GM18873 (cell line): ENCODE measurements at regions not wholly inside any gene's neighbourhood (a gene's known extent, or its start where the extent isn't known, plus 50 kb on each side); places are given as distances from the start of the nearest gene placed in this dataset.
"Not testable (repeated sequence)": the region's sequence is repeated elsewhere in the genome, so short reads cannot be mapped to it uniquely, and the experiment has no call there.

Experiments used
- ATAC-seq: cut with Tn5 transposase; IDR thresholded peaks from one replicate; pipeline ENCODE4 v1.9.1; 2021; ENCODE audit warnings: mild to moderate bottlenecking, moderate library complexity, moderate number of reproducible peaks; ENCODE audit not compliant: unreplicated experiment, low FRiP score

DNA sequence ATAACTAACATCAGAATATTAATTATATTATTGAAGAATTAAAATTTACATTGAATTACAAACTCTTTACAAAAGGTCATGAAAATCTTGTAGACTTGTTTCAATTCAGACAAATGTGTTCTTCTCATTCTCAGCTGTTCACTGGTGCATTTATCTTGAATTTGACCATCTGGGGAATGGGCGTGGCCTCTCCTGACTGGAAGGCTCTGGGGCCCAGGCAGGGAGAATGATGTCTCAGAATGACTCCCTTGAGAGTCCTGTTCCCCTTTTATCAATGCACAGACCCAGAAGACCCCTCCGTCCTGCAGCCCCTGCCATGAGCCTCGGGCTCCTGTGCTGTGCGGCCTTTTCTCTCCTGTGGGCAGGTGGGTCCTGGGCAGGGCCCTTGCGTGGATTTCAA is 242.2 kb upstream of the PRSS1 start:
- ATAC-seq = not testable (repeated sequence)

DNA sequence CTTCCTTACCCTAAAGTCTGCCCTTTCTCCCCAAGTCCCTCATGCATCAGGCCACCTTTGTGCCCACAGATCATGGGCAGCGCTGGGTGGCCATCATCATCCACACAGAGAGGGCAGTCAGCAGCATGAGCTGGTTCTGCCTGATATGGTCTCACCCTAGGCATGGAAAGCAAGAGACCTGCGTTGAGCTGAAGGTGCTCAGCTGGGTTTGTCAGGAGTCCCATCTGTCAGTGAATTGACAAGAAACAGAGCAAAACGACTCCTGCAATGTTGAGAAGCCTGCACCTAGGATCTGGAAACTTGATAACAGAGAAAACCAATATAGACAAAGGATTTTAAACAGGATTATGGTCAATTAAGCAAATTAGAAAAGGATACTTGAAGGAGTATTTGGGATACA is 242.7 kb upstream of the PRSS1 start:
- no peak for ATAC-seq

DNA sequence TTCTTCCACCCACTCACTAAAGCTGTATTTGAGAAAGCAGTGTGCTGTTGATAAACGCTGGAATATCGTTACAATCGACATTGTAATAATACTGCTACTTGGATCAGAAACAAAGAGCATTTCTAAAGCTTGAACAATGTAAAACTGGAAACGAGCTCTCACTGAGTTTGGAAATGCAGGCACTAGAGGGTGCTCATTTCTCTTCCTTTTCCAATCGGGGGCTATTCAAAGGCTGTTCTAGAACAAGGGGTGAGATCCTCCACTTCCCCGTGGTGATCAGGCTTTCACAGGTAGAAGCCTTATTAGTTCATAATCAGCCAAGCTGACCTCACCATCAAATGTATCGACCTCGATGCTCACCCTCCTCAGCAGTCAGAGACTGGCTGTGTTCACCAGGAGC is 245.3 kb upstream of the PRSS1 start:
- not testable (repeated sequence) for ATAC-seq

DNA sequence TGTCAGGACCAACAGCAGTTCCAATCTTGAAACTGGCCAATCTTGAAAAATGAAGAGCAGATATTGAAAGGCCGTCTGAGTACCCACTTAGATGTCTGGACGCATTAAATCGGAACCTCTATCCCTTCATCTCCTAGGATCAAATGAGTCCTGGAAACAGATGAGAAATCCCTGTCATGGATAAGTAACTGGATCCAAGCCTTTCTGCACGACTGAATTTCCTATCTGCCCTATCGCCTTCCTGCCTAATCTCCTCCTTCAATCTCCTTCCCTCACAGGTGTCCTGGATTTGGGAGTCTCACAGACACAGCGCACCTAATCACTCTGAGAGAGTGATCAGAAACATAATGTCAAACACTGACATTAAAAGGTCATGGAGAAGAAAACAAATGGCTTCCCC is 245.2 kb upstream of the PRSS58 start:
- no peak for ATAC-seq

DNA sequence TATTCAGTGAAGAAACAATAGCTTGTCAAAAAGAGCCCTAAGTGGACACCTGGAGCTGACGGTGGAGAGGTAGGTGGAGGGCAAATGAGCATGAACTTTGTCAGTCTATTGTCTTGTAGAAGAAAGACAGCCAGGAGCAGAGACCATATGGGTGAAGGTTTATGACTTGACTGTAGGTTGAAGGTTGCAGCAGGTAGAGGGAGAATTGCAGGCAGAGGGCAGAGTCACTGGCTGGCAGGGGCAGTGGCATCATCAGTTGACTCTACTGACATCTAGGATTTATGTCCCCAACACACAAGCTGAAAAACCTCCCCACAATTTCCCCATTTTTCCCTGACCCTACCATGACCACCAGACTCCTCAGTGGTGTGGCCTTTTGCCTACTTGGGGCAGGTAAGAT is 243.6 kb upstream of the PRSS58 start:
- ATAC-seq = no peak

DNA sequence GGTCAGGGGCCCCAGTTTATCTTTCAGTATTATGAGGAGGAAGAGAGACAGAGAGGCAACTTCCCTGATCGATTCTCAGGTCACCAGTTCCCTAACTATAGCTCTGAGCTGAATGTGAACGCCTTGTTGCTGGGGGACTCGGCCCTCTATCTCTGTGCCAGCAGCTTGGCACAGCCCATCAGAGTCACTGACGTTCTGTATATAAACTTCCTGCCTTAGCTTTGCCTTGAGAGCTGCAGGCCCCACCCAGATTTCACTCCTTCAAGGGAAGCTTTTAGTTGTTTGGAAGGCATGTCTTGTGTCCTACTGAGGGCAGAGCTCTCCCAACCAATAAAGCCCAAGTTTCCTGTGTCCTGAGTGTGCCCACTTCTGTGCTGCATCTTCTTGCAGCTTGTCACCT is 242.5 kb upstream of the PRSS58 start:
- ATAC-seq = no peak

DNA sequence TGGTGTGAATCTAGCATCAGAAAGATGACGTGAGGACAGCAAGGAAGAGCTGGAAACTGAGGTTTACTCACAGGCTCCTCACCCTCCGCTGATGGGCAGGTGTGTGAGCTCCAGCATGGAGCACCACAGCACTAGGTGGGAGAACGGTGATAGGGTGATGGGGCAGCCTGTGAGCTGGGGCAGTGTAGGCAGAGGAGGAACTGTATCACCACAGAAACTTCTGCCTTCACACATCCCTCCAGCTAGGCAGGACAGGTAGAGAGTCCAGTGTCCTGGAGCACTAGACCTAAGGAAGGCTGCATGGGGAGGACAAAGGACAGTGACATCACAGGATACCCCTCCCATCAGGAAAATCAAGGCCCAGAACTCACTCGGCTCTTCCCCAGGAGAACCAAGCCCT is 241.8 kb upstream of the PRSS58 start:
- ATAC-seq = no peak

DNA sequence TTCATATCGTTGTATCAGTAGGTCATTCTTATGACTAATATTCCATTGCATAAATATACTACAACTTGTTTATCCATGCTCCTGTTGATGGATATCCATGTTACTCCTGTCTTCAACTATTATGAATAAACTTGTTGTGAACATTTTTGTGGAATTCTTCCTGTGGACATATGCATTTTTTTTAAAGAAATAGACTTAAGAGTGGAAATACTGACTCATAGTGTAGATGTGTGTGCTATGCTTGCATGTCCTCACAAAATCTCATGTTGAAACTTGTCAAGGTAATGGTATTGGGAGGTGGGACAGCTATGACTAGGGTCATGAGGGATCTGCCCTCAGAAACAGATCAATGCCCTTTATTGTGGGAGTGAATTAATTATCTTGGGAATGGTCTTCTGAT is 240.5 kb upstream of the PRSS58 start:
- ATAC-seq = no peak

DNA sequence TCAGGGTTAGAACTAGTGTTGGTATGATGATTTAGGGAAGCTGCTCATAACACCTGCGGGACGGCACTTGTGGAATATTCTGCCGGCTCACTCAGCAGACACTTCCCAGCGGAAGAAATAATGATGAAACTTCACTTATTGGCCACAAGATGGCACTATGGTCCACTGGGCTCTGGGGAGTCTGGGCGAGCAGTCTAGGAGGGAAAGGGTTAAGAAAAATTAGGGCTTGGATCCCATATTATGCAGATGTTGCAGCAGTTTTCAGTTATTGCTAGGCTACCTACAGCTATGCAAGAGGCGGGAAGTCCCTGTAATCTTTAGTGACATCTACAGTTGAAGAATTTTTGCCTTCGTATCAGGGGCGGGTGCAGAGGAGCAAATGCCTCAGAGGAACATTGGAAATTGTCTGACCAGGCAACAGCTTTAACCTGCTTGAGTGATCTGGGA is 238.7 kb upstream of the PRSS58 start:
- no peak for ATAC-seq

DNA sequence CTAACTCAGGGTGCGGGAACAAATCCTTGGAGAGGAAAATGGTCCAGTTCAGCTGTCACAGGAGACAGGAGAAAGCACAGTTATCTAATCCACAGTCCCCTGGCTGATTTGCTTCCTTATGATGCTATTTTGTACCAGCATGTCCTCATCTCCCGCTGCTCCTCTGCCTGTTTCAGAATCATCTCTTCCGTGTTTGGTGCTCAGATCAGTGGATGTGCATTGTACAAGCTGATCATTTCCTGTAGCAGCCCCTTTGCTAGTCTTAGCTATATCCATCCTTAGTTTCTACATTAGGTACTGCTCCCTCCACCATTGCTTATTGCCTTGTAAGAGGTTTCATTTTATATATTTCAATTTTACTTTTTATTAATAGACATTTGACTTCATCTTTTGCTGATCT is 238.0 kb upstream of the PRSS58 start:
- not testable (repeated sequence) for ATAC-seq

DNA sequence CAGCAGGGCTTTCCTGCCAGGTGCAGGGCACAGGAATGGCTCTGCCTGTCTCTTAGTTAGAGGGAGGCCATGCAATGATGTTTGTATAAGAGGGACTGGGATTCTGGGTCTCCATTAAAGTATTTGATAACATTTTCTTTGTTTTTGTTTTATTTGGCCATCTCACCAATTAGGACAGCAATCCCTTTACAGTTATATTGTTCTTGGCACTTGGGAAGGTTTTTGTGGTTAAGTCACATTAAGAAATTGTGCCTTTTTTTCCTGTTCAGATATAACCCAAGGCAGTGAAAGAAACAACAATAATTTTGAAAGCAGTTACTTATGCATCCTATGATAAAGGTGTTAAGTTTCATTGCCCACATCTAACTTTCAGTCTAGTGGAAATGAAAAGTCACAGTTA is 237.4 kb upstream of the PRSS58 start:
- ATAC-seq = not testable (repeated sequence)

DNA sequence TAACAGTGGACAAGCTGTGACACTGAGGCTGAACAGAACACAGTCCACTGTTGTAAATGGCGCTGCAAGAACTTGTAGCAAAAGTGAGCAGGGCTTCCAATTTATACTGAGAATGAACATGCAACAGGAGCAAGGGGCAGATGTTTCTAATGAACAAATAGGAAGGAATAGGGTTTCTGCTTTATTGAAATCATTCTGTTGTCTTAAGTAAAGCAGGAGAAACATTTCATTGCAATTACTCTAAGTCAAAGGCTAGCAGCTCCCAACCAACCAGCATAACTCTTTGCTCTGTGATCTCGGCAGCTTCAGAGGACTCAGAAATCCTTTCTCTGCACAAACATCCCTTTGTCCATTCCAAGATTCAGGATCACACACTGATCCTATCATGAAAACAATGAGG is 236.2 kb upstream of the PRSS58 start:
- ATAC-seq = no peak

DNA sequence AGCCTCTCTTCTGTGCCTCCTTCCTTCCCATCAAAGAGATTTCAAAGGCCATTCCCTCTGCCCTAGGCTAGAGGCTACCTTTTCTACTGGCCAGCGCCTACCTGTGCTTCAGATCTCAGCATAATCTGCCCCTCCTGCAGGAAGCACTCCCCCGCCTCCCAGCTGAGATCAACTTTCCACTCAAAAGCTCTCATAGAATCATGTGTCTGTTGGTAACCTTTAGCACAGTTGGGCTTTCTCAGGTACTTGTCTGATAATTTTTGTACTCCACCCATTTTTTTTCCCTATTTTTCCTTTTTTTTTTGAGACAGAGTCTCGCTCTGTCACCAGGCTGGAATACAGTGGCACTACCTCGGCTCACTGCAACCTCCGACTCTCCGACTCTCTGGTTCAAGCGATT is 231.0 kb upstream of the PRSS58 start:
- no peak for ATAC-seq

DNA sequence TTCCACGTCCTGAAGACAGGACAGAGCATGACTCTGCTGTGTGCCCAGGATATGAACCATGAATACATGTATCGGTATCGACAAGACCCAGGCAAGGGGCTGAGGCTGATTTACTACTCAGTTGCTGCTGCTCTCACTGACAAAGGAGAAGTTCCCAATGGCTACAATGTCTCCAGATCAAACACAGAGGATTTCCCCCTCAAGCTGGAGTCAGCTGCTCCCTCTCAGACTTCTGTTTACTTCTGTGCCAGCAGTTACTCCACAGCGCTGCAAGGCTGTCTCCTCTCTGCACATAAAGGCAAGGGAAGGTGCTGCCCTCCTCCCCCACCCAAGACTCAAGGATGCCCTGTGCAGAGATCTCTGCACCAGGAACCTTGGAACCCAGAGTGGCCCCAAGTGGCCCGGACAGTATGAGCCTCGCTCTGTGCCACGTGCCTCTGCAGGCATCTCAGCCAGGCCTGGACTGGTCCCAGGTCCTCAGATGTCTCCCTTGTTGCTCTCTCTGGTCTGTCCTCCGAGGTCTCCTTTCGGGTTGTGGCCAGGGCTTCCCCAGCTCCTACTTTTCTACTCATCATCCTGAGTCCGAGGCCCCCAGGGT is 230.3 kb upstream of the PRSS58 start:
- ATAC-seq = no peak

DNA sequence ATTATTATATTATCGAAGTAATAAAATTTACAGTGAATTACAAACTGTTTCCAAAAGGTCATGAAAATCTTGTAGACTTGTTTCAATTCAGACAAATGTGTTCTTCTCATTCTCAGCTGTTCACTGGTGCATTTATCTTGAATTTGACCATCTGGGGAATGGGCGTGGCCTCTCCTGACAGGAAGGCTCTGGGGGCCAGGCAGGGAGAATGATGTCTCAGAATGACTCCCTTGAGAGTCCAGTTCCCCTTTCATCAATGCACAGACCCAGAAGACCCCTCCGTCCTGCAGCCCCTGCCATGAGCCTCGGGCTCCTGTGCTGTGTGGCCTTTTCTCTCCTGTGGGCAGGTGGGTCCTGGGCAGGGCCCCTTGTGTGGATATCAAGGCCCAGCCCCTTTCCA is 229.7 kb upstream of the PRSS58 start:
- ATAC-seq = not testable (repeated sequence)

DNA sequence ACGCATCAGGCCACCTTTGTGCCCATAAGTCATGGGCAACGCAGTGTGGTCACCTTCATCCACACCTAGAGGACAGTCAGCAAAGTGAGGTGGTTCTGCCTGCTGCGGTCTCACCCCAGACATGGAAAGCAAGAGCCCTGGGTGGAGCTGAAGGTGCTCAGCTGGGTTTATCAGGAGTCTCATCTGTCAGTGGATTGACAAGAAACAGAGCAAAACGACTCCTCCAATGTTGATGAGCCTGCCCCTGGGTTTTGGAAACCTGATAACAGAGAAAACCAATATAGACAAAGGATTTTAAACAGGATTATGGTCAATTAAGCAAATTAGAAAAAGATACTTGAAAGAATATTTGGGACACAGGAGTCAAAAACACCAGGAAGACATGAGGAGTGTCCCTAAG is 229.3 kb upstream of the PRSS58 start:
- ATAC-seq = no peak

DNA sequence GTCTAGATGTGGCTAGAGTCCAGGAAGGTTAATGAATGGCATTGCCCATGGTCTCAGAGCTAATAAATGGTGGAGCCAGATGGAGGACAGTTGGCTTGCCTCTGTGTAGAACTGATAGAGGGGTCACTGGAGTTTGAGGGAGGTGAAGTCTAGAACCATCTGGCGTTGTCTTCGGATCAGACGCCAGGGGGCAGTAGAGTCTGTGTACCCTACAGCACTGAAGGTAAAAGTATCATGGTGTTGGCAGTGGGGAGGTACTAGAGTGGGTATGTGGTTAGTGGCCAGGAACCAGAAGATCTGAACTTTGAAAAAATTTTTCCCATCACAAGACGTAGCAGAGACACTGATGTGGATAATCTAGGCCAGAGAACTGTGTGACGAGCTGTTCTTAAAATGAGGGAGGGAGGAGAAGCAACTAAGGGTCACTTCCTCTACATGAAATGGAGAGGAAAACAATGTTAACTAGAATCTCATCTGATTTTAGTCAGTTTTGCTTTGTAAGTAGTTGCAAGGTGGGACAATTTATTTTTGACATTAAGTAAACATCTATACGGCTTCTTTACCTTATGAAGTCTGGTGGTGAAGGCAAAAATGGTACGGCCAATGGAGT is 227.9 kb upstream of the PRSS58 start:
- ATAC-seq = no peak

DNA sequence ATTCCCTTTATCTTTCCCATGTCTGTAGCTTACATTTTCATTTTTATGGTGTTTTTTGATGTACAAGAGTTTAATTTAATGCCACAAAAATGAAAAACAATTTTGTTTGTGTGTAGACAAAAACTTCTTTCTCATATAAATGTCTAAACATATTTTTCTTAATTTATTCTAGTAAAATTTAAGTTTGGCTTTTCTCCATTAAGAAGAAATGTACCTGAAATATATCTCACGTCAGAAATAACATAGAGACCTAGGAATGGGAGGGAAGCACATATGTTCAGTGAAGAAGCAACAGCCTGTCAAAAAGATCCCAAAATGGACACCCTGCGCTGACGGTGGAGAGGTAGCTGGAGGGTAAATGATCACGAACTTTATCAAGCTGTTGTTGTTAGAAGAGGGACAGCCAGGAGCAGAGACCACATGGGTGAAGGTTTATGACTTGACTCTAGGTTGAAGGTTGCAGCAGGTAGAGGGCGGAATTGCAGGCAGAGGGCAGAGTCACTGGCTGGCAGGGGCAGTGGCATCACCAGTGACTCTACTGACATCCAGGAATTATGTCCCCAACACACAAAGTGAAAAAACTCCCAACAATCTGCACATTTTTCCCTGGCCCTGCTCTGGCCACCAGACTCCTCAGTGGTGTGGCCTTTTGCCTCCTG is 225.9 kb upstream of the PRSS58 start:
- ATAC-seq = no peak

DNA sequence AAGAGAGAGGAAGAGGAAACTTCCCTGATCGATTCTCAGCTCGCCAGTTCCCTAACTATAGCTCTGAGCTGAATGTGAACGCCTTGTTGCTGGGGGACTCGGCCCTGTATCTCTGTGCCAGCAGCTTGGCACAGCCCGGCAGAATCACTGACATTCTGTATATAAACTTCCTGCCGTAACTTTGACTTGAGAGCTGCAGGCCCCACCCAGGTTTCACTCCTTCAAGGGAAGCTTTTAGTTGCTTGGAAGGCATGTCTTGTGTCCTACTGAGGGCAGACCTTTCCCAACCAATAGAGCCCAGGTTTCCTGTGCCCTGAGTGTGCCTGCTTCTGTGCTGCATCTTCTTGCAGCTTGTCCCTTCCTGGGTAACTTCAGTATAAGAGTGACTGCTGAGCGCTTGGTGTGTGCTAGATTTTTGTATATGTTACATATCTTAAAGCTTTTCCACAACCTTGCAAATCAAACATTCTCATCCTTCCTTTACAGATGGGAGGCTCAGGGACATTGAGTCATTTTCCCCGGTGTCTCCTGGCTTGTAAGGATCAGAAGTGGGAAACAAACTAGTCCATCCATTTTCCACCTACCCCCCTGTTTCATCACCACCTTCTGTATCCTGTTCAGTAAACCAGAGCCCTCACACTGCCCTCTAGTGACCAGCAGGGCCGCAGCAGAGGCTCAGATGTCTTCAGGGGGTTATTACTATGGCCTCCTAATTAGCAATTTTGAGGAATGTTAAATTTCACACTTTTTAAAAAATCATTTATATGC is 225.2 kb upstream of the PRSS58 start:
- no peak for ATAC-seq

DNA sequence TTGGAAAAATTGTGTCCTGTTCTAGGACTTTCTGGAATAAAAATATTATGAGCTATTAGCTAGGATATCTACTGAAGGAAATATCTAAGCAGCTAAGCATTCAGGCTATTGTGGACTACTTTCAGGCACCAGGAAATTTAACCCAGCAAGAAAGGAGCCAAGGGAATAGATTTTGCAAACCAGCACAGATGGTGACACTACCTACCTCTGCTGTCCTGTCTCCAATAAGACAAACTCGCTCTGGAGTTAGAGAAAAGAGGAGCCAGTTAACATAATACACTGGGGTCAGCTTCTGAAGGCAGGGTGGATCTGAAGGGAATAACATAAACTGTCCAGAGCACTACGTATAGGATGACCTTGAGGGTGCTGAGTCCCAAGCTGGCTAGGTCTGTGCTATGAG is 223.7 kb upstream of the PRSS58 start:
- ATAC-seq = no peak

DNA sequence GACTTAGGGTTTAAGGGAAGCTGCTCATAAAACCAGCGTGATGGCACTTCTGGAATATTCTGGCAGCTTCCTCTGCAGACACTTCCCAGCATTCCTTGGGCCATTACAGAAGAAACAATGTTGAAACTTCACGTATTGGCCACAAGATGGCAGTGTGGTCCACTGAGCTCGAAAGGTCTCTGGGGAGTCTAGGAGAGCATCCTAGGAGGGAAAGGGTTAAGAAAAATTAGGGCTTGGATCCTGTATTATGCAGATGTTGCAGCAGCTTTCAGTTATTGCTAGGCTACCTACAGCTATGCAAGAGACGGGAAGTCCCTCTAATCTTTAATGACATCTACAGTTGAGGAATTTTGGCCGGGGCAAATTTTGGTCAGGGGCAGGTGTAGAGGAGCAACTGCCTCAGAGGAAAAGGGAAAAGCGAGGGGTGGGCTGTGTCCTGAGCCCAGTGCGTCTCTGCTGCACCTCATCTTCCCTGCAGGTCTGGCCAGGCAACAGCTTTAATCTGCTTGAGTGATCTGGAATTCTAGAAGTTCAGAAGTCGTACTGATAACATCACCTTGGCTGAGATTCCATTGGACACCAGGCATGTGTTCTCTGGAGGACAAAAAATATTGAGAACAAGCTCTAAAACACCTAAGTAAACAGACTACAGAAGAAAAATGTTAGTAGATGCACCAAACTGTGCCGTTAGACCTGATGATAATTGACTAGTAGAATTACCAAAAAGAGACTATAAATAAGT is 220.8 kb upstream of the PRSS58 start:
- peak; percentile 61 for ATAC-seq
